Astrocyte (in vitro differentiated cells and primary cell): ENCODE measurements at regions not wholly inside any gene's neighbourhood (a gene's known extent, or its start where the extent isn't known, plus 50 kb on each side); places are given as distances from the start of the nearest gene placed in this dataset.

Experiments
- EZH2 ChIP-seq: IDR thresholded peaks from 2 replicates; pipeline ENCODE4 v1.6.1; 2012; ENCODE audit warnings: mild to moderate bottlenecking, low read length, inconsistent platforms; ENCODE audit not compliant: insufficient read depth
- TF ChIP-seq, protein P1 (sequence below): IDR thresholded peaks from 2 replicates; pipeline ENCODE4 v1.5.1; 2011; ENCODE audit warnings: low read depth, mild to moderate bottlenecking, inconsistent platforms, low read length, moderate library complexity; ENCODE audit not compliant: insufficient read depth

DNA sequence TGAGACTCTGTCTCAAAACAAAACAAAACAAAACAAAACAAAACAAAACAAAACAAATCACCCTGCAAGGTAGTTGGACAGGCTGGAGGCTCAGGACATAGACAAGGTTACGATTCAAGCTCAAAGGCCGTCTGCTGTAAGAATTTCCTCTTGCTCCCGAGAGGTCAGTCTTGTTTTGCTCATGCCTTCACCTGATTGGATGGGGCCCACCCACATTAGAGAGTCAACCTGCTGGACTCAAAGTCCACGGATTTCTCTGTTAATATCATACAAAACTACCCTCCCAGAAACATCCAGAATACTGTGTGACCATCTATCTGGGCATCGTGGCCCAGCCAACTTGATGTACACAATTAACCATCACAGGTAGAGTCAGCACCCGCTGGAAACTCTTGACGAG, 330.0 kb upstream of the EEF2KMT start:
- TF ChIP-seq, protein P1, sequence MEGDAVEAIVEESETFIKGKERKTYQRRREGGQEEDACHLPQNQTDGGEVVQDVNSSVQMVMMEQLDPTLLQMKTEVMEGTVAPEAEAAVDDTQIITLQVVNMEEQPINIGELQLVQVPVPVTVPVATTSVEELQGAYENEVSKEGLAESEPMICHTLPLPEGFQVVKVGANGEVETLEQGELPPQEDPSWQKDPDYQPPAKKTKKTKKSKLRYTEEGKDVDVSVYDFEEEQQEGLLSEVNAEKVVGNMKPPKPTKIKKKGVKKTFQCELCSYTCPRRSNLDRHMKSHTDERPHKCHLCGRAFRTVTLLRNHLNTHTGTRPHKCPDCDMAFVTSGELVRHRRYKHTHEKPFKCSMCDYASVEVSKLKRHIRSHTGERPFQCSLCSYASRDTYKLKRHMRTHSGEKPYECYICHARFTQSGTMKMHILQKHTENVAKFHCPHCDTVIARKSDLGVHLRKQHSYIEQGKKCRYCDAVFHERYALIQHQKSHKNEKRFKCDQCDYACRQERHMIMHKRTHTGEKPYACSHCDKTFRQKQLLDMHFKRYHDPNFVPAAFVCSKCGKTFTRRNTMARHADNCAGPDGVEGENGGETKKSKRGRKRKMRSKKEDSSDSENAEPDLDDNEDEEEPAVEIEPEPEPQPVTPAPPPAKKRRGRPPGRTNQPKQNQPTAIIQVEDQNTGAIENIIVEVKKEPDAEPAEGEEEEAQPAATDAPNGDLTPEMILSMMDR = no peak
- TF ChIP-seq EZH2 = no peak
